HG02852 (cell line): ENCODE measurements at regions not wholly inside any gene's neighbourhood (a gene's known extent, or its start where the extent isn't known, plus 50 kb on each side); places are given as distances from the start of the nearest gene placed in this dataset.

Experiments
- ATAC-seq: cut with Tn5 transposase; IDR thresholded peaks from one replicate; pipeline ENCODE4 v1.9.1; 2021; ENCODE audit warnings: mild to moderate bottlenecking, moderate library complexity; ENCODE audit not compliant: unreplicated experiment

DNA sequence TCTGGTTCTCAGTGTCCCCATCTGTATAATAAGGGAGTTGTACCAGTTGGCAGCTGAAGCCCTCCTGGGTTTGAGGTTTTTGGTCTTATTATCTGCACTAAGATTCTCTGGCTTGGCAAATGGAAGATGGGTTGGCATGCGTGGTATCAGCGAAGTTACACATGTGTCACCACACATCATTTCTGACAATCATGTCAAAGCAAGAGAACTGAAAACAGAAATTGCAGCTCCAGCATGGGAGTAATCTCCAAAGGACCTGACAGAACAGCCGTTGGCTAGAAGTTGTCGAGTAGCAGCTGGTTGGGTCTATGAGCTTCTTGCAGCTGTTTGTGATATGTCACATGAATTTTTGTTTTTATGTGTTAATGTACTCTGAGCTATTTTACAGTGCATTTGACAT, 317.4 kb downstream of the SLC4A3 start:
- ATAC-seq: no peak

DNA sequence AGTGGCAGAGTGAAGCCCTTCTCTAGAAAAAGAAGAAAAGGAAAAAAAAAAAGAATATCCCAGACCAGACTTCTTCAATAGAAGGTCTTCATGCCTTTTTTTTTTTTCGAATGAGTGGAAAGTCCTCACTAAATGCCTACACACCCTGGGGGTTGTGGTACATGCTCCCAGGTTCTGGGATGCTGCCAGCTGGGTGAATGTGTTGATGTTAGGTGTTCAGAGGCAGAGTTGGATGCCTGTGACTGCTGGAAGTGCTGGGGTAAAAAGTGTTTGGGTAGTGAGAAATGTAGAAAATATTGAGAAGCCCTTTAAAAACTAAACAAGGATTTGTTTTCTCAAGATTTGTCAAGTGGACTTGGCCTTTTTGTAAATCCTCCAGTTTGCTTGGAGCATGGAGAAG, 318.6 kb downstream of the SLC4A3 start:
- no peak for ATAC-seq

DNA sequence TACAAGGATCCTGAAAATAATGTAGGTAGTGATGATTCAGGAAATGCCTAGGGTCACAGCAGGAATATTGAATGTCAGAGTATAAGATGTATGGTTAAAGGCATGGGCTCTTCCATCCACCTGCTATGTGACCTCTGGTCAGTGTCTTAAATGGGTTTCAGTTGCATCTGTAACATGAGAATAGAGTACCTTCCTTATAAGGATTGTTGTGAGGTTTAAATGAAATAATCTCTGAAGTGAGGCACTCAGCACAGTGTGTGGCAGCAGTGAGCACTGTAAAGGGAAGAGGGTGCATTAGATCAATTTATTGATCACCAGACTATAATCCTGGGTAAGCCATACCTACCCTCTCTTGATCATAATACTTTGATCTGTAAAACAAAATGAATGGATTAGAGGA, 319.1 kb downstream of the SLC4A3 start:
- no peak for ATAC-seq

DNA sequence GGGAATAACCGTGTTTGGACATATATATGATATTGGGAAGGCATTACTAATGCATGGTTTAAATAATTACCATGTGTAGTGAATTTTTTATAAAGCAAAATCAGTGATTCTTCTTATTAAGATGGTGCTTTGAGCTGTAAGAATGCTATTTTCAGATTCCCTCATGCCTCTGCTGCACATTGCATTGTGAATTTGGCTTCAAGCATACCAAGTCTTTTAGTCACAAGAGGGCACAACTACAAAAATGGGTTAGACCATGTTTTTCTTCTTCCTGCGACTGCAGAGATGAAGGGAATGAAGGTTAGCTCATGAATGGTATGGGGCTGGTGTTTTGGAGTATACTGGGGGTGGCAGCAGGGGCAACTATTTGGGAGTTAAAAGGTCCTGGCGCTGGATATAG, 320.1 kb downstream of the SLC4A3 start:
- ATAC-seq: no peak

DNA sequence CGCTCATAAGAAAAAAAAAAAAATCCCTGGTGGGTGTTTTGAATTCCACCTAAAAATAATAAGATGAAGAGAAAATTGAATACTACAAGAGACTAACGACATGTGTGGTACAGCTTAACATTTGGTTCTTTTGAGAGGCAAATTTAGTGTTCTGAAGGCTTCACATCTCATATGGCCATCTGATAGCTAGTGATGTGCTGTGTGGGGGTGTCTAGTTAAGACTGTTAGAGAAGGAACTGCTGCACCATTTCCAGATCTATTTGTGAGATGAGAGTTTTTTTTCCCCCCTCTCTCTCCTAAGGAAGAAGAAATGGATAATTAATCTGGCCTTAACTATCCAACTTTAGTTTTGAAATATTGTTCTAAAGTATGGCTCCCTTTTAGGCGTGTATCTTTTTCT, 321.6 kb downstream of the SLC4A3 start:
- no peak for ATAC-seq

DNA sequence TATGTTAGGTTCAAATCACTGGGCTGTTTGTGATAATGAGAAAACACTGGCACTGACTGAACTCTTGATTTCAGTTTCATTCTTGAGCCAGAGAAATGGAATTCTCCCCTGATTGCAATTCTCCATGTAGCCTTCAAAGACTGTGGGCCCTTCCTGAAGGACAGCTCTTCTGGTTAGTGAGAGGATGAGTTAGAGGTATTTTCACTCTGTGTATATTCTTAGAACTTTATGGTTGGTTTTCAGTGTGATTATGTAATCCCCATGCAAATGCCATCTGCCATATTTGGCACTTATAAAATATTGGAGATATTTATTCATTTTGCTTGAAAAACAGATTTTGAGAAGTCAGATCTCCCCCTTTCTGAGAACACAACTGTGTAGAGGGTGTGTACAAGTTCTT, 323.7 kb downstream of the SLC4A3 start:
- ATAC-seq: no peak

DNA sequence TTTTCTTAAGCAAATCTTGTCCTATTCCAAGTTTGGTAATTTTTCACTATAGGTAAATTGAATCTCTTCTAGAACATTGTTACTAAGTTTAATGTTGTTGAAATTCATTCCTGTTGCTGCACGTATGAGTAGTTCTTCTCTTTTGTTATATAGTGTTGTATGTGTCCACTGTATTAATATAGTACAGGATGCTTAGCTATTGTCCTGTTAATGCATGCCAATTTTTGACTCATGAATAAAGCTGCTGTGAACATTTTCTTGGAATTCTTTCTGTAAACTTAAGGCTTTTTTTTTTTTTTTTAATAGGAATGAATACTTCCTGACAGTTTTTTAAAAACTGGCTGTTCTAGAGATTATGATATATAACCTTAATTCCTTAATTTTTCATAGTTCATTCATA, 326.9 kb downstream of the SLC4A3 start:
- no peak for ATAC-seq

DNA sequence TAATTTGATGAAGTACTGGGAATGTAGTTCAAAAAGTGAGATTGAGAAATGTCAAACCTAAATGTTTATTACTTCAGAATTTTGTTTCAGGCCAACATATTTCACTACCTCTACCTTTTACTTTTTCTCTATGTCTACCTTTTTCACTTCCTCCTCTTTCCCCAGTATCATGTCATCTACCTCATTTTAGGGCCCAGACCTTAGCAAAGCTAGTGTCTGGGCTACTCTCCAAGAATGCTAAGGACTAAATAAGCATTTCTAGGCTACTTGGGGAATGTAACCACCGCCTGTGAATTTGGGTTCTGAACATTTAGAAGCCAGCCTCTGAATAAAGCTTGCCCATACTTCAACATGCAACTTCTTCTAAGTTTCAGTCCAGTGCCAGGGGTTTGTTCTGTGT, 330.4 kb downstream of the SLC4A3 start:
- ATAC-seq: no peak

DNA sequence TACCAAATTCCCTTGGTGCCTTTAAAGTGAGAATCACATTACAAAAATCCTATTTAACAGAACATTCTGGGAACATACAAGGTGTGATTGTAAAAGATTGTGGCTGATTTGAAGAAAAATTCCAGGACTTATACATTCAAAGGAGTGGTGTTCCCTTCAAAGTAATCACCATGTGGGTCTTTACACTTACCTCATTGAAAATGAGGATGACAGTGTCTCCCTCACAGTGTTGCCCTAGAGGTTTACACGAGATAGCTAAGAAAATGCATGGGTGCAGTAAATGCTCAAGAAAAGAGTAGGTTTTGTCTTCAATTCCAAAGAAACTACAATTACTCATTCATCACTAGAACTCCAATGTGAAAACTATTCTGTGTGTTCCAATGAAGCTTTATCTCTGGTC, 331.5 kb downstream of the SLC4A3 start:
- no peak for ATAC-seq

DNA sequence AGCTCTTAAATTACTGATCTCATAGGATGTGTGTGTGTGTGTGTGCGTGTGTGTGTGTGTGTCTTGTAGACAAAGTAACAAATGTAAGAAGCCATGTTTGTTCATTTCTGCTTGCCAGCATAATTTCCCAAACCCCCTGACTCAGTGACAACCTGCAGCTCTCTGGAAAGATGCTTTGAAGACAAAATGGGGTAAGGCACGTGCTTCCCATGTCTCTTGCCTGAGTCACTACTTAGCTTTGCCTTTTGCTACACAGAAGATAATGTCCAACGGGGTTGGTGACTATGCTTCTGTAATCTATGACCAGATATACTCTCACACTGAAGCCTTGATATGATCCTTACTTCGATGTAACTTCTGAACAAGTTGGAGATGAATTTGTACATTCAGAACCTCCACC, 332.0 kb downstream of the SLC4A3 start:
- ATAC-seq: no peak

DNA sequence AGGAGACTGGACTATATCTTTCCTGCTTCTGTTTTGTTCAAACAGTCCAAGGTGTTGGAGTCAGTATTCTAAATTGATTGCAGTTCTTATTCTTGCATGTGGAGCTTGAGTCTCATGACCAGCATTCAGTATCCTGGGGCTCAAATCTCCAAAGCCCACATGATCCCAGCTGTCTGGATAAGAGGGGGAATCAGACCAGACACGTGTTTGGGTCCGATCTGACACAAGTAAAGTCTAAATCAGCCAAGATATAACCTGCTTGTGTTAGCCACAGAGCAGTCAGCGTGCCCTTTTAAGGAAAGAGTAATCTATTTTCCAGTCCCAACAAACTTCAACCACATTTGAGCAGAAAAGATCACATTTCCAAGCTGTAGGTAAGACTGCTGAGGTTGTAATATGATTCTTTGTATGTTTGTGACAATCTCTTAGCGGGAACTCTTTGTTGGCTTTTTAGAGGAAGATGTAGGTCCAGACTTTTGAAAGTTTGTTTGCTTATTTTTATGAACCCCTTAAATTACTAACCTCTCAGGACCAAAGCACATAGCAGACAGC, 334.6 kb downstream of the SLC4A3 start:
- ATAC-seq: no peak

DNA sequence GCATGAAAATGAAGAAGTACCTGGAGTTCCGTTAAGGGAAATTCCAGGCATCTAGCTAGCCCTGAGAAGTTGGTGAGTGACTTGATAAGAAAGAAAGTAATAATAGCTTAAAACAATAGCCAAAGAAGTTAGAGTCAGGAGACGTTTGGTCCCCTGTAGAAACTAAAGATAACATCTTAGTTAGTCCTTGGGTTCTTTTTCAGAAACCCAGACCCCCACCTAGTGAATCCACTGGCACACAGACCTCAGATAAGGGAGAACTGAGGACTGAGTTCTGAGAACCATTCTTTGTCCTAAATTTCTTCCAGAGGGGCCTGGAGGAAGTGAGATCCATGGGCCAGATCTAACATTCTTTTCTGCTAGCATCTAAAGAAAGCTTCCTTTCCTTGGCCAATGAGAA, 335.4 kb downstream of the SLC4A3 start:
- ATAC-seq: no peak

DNA sequence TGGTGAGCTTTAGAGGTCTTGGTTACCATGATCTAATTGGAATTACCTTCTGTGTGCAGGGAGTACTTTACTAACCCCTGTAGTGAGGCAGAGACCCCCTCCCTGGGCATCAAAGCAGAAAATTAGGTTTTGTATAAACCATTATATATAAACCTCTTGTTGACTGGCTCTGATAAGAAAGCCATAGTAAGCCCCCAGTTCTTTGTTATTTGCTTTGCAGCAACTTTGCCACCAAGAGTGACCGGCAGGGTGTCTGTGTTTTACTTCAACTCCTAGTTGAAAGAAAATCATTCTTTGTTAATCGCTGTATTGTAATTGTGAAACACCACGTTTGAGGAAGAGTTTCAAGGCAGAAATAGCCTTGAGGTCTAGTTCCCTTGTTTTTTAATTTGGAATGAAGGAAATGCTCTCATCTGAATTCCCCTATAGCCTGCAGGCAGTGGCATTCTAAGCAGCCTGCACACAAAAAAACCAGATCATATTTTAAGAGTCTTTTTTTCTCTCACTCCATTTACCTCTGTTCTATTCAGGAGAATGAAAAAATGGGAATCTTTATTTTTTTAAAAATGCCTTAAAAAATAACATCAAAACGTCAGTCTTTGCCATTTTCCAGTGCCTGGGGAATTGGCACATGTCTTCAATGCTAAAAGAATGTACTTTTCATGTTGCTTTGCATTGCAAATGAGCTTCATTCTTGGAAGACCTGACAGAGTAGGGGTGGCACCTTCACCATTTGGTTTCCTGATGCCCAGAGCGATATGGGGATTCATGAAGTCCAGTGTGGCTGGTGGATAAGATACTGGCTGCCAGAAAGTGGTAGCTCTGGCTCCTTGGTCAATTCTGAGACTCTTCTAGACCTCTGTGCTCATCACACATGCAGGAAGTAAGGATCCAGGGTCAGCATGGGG, 338.1 kb downstream of the SLC4A3 start:
- ATAC-seq: no peak

DNA sequence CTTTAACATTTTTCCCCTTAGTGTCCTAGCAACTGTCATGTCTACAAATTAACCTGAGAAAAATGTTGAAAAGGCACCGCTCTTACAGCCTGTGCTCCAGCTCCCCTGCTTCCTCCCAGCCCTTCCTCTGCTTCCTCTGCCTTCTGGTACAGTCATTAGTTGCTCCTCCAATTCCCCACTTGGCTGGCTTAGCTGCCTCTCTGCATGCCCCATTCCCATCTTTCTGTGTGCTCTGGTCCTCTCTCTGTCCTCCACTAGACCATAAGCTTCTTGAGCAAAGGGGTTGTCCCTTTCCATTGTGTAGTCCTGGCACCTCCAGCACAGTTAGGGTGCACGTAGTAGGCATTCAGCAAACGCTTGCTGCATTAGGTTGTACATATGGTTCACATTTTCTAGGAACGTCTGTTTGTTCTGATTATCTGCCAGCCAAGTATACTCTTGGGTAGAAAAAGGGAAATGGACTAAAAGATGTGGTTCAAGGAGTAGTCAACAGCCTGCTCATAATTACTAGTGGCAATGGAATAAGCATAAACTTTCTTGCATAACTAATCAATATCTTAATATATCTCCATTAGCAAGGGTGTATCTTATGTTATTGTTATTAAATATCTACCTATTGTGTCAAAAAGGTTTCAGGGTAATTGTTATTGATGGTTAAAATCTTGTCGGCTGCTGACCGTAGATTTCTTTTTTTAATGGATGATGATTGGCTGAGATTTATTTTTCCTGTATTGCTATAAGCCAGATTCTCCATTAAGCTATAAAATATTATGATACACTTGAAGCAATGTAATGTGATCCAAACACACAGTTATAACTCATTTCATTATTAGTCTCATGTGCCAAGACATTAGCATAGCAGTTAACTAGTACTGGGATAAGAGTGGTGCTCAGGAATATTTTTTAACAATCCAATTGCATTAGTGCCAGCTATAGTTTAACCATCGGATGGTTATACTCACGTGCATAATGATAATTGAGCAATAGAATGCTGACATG, 340.1 kb downstream of the SLC4A3 start:
- ATAC-seq: no peak

DNA sequence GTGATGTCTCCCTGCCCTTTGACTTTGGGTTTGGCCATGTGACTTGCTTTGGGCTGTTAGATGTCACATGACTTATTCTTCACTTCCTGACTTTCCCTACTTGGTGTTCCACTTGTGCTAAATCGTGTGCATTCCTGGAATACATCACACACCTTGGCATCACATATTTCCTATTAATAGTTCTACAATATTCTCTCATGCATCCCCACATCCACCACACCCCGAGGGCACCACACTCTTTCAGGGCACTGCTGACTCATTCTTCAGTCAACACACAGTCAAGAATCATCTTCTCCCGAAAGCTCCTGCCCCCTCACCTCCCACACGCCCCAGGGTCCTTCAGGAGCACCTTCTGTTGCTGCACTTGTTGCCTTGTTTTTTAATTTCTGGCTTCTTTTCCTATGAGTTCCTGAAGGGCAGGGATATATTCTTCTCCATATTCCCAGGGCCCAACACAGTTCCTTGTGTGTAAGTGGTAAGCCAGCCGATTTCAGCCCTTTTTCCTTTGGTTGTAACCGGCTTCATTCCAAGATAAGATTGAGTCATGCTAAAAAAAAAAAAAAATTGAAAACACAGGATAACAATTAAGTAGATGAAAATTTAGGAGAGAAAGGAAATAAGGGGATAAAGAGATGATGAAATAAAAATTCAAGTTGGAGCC, 341.4 kb downstream of the SLC4A3 start:
- ATAC-seq: no peak

DNA sequence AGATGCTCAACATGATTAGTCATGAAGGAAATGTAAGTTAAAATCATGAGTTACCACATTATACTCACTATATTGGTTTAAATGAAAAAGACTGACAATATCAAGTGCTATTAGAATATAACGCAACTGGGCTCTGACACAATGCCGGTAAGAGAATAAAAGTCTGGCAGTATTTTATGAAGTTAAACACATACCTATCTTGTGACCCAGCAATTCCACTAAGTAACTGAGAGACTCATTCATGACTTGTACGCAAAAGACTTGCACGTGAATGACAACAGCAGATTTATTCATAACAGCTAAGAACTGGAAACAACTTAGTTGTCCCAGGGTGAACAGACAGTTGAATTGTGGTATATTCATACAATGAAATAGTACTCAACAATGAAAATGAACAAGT, 342.1 kb downstream of the SLC4A3 start:
- no peak for ATAC-seq

DNA sequence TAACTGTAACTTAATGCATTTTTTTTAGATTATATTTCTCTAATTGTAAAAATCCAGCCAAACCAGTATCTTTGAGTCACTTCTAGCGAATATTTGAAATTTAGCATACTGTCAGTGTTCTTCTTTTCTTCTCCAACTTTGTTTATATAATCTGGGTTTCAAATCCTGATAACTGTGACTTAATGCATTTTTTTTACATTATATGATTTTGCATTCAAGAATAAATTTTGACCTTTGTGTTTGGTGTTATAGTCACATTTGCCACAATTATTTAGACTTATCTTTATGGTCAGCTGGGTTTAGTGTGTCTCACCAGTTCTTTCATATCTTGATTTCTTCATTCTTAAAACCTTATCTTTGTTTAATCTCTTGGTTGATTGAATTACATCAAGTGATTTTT, 345.7 kb downstream of the SLC4A3 start:
- ATAC-seq: no peak

DNA sequence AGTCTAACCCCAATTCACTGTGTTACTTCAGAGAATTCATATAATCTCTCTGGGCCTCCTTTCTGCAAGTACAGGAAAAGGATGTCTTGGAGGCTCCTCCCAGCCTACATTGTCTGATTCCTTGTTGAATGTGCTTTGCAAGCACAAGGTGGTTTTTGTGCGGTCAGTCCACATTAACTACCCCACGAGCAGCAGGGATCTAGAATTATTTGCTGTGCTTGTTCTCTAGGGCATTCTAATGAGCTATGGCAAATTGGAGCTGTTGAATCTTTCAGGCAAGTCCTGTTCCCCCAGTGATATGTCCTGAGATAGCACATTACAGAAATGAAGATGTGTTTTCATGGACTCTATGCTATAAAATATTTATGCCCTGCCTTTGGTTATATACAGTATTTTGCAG, 349.4 kb downstream of the SLC4A3 start:
- no peak for ATAC-seq

DNA sequence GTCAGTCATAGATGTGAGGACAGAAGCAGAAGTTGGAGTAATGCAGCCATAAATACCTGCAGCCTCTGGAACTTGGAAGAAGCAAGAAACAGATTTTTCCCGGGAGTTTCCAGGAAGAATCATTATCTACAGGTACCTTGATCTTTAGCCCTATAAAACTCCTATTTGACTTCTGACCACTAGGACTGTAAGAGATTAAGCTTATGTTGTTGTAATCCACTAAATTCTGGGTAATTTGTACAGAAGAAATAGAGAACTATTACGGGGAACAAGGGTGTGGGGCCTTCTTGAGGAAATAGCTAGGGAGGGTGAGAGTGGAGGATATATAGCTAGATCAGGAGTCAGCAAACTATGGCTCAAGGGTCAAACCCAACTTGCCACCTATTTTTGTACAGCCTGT, 353.2 kb downstream of the SLC4A3 start:
- no peak for ATAC-seq

DNA sequence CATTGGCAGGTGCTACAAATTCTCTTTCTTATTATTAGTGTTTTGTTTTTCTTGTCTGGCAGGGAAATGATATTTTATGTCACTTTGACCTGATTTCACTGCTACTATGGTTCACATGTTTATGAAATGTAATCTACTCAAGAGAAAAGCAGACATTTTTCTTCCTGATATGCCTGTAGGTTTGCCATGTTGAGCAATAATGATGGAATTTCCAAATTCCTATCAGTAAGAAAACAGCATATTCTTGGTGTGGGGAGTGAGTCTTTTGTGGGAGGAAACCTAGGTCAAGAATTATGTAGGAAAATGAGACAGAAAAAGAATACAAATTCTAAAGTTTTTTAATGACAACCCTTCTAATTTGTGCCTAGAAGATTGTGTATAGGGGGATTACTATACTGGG, 356.4 kb downstream of the SLC4A3 start:
- no peak for ATAC-seq

DNA sequence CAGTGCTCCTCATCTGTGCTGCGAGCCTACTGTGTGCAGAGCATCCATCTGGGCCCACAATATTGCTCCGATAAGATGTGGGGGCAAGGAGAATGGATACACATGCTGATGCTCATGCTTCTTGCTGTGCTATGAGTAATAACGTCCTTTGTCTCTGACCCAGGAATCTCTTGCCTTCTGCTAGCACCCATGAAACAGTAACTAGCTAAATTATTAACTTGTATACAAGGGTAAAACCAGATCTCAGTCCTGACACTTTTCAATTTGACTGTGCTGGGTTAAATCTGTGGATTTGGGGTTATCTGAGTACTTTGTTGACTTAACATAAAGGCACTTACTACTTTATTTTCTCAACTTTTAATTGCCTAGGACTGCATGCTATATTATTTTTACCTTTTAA, 357.6 kb downstream of the SLC4A3 start:
- ATAC-seq: no peak
